ENCODE measurements at regions not wholly inside any gene's neighbourhood (a gene's known extent, or its start where the extent isn't known, plus 50 kb on each side); places are given as distances from the start of the nearest gene placed in this dataset.

DNA sequence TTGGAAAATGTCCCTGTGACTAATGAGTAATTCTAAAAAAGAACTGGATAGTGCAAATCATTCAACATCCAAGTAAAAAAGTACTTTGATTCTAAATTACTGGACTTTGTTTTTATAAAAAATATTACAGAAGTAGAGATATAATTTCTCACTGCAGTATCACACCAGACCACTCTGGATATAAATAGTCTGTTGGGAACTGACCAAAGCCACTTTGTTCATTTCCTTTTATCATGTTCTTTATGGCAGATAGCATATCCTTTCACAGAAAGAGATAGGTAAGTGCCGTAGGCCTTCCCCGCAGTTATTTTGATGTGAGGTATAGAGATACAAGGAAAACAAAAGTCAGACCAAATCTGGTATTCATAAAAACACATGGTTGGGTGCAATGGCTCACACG, 827.4 kb upstream of the GRAMD2B start:
- intact Hi-C loops (cut with DNase I): no loop called here
- no peaks in the 10 kb centered on the region for H3K27me3 ChIP-seq
- TF ChIP-seq EP300 (IDR thresholded peaks at IDR 0.05) (no peak), POLR2A (IDR thresholded peaks at IDR 0.05) (no peak), POLR2AphosphoS5 (IDR thresholded peaks at IDR 0.05) (no peak)
- TF ChIP-seq, protein P1, sequence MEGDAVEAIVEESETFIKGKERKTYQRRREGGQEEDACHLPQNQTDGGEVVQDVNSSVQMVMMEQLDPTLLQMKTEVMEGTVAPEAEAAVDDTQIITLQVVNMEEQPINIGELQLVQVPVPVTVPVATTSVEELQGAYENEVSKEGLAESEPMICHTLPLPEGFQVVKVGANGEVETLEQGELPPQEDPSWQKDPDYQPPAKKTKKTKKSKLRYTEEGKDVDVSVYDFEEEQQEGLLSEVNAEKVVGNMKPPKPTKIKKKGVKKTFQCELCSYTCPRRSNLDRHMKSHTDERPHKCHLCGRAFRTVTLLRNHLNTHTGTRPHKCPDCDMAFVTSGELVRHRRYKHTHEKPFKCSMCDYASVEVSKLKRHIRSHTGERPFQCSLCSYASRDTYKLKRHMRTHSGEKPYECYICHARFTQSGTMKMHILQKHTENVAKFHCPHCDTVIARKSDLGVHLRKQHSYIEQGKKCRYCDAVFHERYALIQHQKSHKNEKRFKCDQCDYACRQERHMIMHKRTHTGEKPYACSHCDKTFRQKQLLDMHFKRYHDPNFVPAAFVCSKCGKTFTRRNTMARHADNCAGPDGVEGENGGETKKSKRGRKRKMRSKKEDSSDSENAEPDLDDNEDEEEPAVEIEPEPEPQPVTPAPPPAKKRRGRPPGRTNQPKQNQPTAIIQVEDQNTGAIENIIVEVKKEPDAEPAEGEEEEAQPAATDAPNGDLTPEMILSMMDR (IDR thresholded peaks at IDR 0.05): no peak
- no peak overlapping the region for H3K27ac ChIP-seq
- no peak for DNase-seq
- WGBS, 2 donors: 92 to 95% methylated on average over 3 of the region's 3 CpGs
- no peaks in the 10 kb centered on the region for H3K36me3 ChIP-seq
- H3K9me3 ChIP-seq: no peaks in the 10 kb centered on the region
- H3K4me3 ChIP-seq: no peak overlapping the region
- no peaks in the 10 kb centered on the region for H3K4me1 ChIP-seq

DNA sequence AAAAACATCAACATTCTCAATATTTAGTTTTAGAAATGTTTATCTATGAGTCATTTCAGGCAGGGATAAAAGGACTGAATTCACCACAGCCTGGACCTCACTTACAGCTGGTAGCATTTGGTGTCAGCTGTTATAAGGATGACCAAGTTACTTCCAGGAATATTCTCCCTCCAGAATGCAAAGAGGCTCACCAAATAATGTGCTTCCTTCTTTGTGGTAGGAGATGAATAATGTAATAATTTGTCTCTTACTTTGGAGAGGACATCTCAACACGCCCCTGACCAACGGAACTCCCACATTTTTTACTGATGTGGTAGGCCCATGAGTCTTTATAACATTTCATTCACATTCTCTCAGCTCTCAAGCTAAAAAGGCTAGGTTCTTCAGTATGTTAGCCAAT, 825.9 kb upstream of the GRAMD2B start:
- 80 to 87% methylated on average over 2 of the region's 2 CpGs for WGBS, 2 donors
- TF ChIP-seq, protein P1 (IDR thresholded peaks at IDR 0.05): no peak
- no peak for TF ChIP-seq EP300 (IDR thresholded peaks at IDR 0.05)
- no peak for TF ChIP-seq POLR2A (IDR thresholded peaks at IDR 0.05)
- TF ChIP-seq POLR2AphosphoS5 (IDR thresholded peaks at IDR 0.05): no peak
- no peaks in the 10 kb centered on the region for H3K4me1 ChIP-seq
- no peak overlapping the region for H3K27ac ChIP-seq
- intact Hi-C loops (cut with DNase I): no loop called here
- H3K27me3 ChIP-seq: no peaks in the 10 kb centered on the region
- no peaks in the 10 kb centered on the region for H3K9me3 ChIP-seq
- H3K36me3 ChIP-seq: no peaks in the 10 kb centered on the region
- DNase-seq: no peak
- no peak overlapping the region for H3K4me3 ChIP-seq

DNA sequence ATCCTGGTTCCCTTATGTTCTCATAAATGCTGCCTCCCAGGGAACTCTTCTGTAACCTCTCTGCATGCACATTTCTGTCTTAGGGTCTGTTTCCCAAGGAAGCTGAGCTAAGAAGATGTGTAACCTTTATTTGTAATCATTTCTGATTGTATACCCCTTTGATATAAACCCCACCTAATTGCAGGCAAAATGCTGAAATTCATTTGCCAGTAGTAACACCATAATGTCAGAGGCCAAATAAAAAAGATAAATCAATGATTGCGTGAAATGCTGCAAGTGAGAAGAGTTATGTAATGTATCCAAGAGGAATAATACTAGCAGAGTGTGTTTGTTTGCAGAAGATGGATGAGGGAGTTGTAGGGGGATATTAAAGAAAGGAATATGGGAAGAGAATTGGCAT, 822.6 kb upstream of the GRAMD2B start:
- Histone ChIP-seq H3K27ac (no peak overlapping the region), H3K4me3 (no peak overlapping the region), H3K9me3 (no peaks in the 10 kb centered on the region), H3K27me3 (no peaks in the 10 kb centered on the region), H3K36me3 (no peaks in the 10 kb centered on the region), H3K4me1 (no peaks in the 10 kb centered on the region)
- intact Hi-C loops (cut with DNase I): no loop called here
- DNase-seq: no peak
- 94 to 97% methylated on average over 1 of the region's 1 CpG for WGBS, 2 donors
- TF ChIP-seq, protein P1 (IDR thresholded peaks at IDR 0.05): no peak
- no peak for TF ChIP-seq EP300 (IDR thresholded peaks at IDR 0.05)

DNA sequence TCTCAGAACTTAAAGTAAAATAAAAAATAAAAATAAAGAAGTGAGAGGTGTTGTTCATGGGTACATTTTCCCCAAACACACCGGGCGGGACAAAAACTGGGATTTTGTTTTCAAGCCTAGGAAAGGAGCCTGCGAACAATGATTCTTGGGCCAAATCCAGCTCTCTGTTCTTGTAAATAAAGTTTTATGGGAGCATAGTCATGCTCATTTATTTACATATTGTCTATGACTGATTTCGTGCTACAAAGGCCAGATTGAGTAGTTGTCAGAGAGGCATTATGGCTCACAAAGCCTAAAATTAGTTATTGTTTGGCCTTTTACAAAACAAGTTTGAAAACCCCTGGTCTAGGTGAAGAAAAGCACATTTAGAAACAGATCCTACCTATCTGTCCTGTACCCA, 821.0 kb upstream of the GRAMD2B start:
- no peak for TF ChIP-seq POLR2A (IDR thresholded peaks at IDR 0.05)
- TF ChIP-seq POLR2AphosphoS5 (IDR thresholded peaks at IDR 0.05): no peak
- no peak for TF ChIP-seq EP300 (IDR thresholded peaks at IDR 0.05)
- TF ChIP-seq, protein P1 (IDR thresholded peaks at IDR 0.05): no peak
- intact Hi-C loops (cut with DNase I): no loop called here
- no peaks in the 10 kb centered on the region for H3K4me1 ChIP-seq
- DNase-seq: no peak
- H3K36me3 ChIP-seq: no peaks in the 10 kb centered on the region
- WGBS, 2 donors: 20 to 70% methylated on average over 4 of the region's 4 CpGs
- H3K27ac ChIP-seq: no peak overlapping the region
- H3K27me3 ChIP-seq: no peaks in the 10 kb centered on the region
- no peaks in the 10 kb centered on the region for H3K9me3 ChIP-seq
- H3K4me3 ChIP-seq: no peak overlapping the region

DNA sequence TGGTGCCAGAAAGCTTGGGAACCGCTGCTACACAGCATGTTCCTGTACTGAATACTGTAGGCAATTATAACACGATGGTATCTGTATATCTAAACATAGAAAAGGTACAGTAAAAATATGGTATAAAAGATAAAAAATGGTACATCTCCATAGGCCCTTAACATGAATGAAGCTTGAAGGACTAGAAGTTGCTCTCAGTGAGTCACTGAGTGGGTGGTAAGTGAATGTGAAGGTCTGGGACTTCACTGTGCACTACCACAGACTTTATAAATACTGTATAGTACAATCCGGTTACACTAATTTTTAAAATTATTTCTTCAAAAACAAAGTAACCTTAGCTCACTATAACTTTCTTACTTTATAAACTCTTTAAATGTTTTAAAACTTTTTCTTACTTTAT, 819.9 kb upstream of the GRAMD2B start:
- intact Hi-C loops (cut with DNase I): no loop called here
- 73 to 88% methylated on average over 3 of the region's 3 CpGs for WGBS, 2 donors
- no peak overlapping the region for H3K27ac ChIP-seq
- DNase-seq: no peak
- no peaks in the 10 kb centered on the region for H3K27me3 ChIP-seq
- no peaks in the 10 kb centered on the region for H3K36me3 ChIP-seq
- H3K4me1 ChIP-seq: no peaks in the 10 kb centered on the region
- no peaks in the 10 kb centered on the region for H3K9me3 ChIP-seq
- TF ChIP-seq, protein P1 (IDR thresholded peaks at IDR 0.05): no peak
- H3K4me3 ChIP-seq: no peak overlapping the region

Data from sigmoid colon (tissue), 6 donors.